ENCODE measurements at regions not wholly inside any gene's neighbourhood (a gene's known extent, or its start where the extent isn't known, plus 50 kb on each side); places are given as distances from the start of the nearest gene placed in this dataset.
"Not testable (repeated sequence)": the region's sequence is repeated elsewhere in the genome, so short reads cannot be mapped to it uniquely, and the experiment has no call there.

DNA sequence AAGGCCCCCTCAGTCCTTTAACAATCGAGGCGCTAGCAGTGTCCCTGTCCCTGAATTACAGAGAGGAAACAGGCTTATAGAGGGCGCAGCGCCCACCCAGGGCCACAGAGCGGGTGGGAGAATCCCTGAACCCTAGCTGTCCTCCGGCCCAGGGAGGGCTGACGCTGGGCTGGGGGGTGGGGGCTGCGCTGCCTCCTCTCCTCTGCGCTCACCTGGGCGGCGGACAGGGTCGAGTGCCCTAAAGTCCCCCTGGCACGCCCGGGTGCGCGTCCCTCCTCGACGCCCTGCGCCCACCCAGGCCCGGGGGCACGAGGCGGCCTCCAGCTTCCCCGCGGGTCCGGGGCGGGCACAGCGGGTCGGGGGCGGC, 200.4 kb upstream of the N4BP1 start:
- Mint-ChIP-seq H3K4me1 (ENCODE audit: low read depth) (peaks cover 5% of the 10 kb centered on the region), H3K9me3 (no peaks in the 10 kb centered on the region), H3K4me3 (no peak overlapping the region), H3K27ac (no peak overlapping the region), H3K27me3 (peaks cover 46% of the 10 kb centered on the region), H3K36me3 (ENCODE audit: low read depth) (no peaks in the 10 kb centered on the region)
- intact Hi-C loops (cut with micrococcal nuclease), result no loop called here

DNA sequence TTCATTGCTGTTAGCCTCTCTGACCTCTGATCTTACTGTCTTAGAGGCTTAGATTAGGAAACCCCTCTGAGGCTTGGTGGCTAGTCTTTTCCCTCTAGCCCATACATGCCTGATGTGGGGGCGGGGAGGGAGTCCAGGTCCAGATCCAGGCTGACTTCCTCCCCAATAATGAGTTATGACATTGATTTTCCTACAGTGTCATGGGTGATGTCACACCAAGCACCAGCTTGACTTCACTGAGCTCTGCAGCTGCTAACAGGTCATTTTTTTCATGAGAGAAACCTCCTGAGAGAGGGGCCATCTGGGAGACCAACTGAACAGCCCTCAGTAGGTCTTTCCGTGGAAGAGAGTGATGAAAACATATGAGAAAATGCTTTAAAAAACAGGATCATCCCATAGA, 180.2 kb upstream of the N4BP1 start:
- no peak overlapping the region for H3K4me3 Mint-ChIP-seq
- no peaks in the 10 kb centered on the region for H3K4me1 Mint-ChIP-seq (ENCODE audit: low read depth)
- no peak overlapping the region for H3K27ac Mint-ChIP-seq
- H3K36me3 Mint-ChIP-seq (ENCODE audit: low read depth), result no peaks in the 10 kb centered on the region
- intact Hi-C loops (cut with micrococcal nuclease), result no loop called here
- H3K27me3 Mint-ChIP-seq, result no peaks in the 10 kb centered on the region
- no peaks in the 10 kb centered on the region for H3K9me3 Mint-ChIP-seq

DNA sequence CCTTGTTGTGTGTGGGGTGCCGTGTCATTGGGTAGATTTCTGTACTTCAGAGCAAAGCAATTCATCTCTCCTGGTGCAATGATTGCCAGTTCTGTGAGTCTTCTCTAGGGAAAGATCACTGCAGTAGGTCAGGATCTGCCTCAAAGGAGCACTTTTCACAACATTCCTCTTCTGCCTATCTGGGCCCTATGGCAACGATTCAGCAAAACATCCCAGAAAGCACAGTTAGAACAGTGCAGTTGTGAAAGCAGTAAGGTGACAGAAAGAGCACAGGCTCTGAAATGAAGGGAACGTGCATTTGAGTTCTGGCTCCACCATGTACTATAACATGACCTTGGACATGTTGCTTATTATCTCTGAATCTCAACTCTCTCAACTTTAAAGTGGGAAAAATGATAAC, 178.5 kb upstream of the N4BP1 start:
- no peaks in the 10 kb centered on the region for H3K36me3 Mint-ChIP-seq (ENCODE audit: low read depth)
- H3K9me3 Mint-ChIP-seq, result no peaks in the 10 kb centered on the region
- intact Hi-C loops (cut with micrococcal nuclease), result no loop called here
- no peaks in the 10 kb centered on the region for H3K27me3 Mint-ChIP-seq
- no peaks in the 10 kb centered on the region for H3K4me1 Mint-ChIP-seq (ENCODE audit: low read depth)
- no peak overlapping the region for H3K27ac Mint-ChIP-seq
- no peak overlapping the region for H3K4me3 Mint-ChIP-seq

DNA sequence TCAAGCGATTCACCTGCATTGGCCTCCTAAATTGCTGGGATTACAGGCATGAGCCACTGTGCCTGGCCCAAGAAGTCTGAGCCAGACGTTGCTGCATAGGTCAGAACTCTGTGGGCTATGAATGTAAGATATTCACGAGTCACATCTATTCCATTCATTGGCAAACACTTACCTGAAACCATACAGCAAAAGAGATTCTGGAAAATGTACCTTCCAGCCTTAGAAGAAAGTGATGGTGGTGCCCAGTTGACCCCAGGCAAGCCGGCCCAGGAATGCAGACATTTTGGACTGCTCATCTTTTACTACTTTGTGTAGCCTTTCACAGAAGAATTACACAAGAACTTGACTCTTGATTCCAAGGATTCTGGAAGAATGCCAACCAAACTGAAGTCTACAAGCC, 135.6 kb upstream of the N4BP1 start:
- Mint-ChIP-seq H3K27me3 (no peaks in the 10 kb centered on the region), H3K4me1 (ENCODE audit: low read depth) (no peaks in the 10 kb centered on the region), H3K4me3 (no peak overlapping the region), H3K36me3 (ENCODE audit: low read depth) (no peaks in the 10 kb centered on the region), H3K9me3 (peaks cover 14% of the 10 kb centered on the region), H3K27ac (no peak overlapping the region)
- intact Hi-C loops (cut with micrococcal nuclease), result no loop called here

DNA sequence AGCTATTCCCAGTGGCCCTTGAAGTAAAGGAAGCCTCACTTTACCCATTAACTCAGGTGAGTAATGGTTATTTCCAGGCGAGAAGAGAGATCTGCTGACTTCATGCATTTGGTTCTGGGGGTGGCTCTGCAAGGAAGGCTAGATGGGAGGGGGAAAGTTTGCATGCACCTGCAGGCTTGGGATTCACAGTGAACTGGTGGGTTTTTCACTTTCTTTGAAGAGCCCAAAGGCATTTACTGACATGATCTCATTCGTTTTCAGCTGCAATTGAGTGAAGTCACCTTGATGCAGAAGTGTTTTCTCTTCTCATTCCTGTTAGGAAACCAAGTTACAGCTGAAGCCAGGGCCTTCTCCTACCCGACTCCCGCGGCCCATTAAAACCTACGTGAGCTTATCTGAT, 131.0 kb upstream of the N4BP1 start:
- intact Hi-C loops (cut with micrococcal nuclease), result no loop called here
- no peaks in the 10 kb centered on the region for H3K4me1 Mint-ChIP-seq (ENCODE audit: low read depth)
- no peaks in the 10 kb centered on the region for H3K36me3 Mint-ChIP-seq (ENCODE audit: low read depth)
- H3K27ac Mint-ChIP-seq, result no peak overlapping the region
- peaks cover 9% of the 10 kb centered on the region for H3K9me3 Mint-ChIP-seq
- no peaks in the 10 kb centered on the region for H3K27me3 Mint-ChIP-seq
- no peak overlapping the region for H3K4me3 Mint-ChIP-seq

DNA sequence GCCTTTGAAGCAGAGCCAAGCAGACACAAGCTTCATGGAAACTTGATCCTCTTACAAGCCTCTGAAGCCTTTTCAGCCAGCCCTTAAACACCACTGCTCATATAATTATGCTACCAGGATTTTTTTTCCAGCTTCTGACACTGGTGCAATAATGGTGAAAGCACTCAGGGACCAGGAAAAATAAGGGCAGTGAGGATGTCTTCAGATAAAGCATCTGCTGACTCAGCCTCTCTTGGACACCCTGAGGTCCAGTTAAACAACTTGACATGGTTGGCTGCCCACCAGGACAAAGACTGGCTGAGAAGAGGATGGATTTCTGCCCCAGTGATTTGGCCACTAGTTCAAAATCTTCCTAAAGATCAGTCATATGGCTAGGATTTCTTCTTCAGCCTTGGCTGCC, 124.2 kb upstream of the N4BP1 start:
- no peak overlapping the region for H3K4me3 Mint-ChIP-seq
- no peak overlapping the region for H3K27ac Mint-ChIP-seq
- H3K9me3 Mint-ChIP-seq, result no peaks in the 10 kb centered on the region
- H3K4me1 Mint-ChIP-seq (ENCODE audit: low read depth), result no peaks in the 10 kb centered on the region
- H3K27me3 Mint-ChIP-seq, result no peaks in the 10 kb centered on the region
- intact Hi-C loops (cut with micrococcal nuclease), result no loop called here
- no peaks in the 10 kb centered on the region for H3K36me3 Mint-ChIP-seq (ENCODE audit: low read depth)

DNA sequence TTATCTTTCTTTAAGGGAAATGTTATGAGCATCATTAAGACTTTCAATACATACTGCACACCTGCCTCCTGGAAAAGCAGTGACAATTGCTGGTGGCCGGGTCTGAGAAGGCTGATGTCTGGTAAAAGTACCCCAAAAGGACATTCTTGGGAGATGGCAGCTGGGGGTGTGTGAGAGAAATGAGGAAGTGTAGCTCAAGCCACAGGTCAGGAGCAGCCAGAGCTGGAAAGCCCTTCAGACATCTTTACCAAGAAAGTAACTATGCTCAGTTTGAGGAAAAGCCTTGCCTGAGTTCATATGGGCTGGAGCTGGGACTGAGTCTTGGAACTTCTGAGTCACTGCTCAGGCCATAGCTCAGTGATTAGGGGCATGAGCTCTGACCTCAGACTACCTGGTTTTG, 94.7 kb upstream of the N4BP1 start:
- H3K4me1 Mint-ChIP-seq (ENCODE audit: low read depth), result no peaks in the 10 kb centered on the region
- intact Hi-C loops (cut with micrococcal nuclease), result no loop called here
- no peaks in the 10 kb centered on the region for H3K36me3 Mint-ChIP-seq (ENCODE audit: low read depth)
- H3K4me3 Mint-ChIP-seq, result no peak overlapping the region
- peaks cover 2% of the 10 kb centered on the region for H3K27me3 Mint-ChIP-seq
- no peak overlapping the region for H3K27ac Mint-ChIP-seq
- no peaks in the 10 kb centered on the region for H3K9me3 Mint-ChIP-seq

DNA sequence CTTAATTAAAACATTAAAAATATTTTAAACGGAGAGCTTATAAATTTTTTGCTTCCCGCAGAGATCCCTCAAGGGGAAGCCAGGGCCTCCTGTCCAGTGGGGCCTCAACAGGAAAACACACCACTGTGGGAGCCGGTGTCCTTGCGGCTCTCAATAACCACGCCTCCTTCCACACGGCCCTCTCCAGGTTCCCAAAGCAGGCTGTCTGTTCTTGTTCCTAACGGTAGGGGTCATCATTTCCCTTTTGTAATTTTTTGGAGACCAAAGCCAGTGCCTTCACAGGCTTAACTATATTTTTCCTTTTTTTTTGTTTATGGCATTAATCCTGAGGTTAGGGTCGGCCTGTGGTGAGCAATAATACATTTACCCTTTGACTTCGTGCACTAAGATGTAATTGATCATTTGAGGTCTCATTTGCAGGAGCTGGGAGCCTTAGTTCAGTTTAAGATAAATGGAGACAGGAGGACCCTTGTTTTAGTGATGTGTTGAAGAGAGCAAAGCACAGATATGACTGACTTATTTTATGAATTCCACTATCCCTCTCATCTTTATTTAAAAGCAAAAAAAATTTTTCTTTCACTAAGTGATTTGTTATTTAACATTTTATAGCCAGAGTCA, 77.5 kb upstream of the N4BP1 start:
- peaks cover 7% of the 10 kb centered on the region for H3K27me3 Mint-ChIP-seq

DNA sequence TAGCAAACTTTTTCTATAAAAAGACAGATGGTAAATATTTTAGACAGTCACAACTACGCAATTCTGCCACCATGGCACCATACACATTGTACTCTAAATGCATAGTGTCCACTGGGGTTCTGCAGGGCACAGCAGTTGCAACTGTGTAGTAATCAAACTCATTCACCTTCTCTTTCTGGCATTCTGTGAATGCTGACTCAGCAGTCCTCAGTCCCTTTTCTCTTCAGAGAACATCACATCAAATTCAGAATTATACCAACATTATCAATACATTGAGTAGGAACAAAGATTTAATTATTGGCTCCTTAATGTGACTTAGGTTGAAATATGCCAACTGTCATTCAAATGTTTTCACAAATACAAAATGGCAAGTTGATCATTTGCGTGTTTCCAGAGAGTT, 74.2 kb upstream of the N4BP1 start:
- H3K4me3 Mint-ChIP-seq, result no peak overlapping the region
- peaks cover 12% of the 10 kb centered on the region for H3K4me1 Mint-ChIP-seq (ENCODE audit: low read depth)
- H3K36me3 Mint-ChIP-seq (ENCODE audit: low read depth), result no peaks in the 10 kb centered on the region
- H3K27ac Mint-ChIP-seq, result no peak overlapping the region
- H3K9me3 Mint-ChIP-seq, result no peaks in the 10 kb centered on the region
- peaks cover 7% of the 10 kb centered on the region for H3K27me3 Mint-ChIP-seq
- intact Hi-C loops (cut with micrococcal nuclease), result no loop called here

More for the DNA sequence above, 77.5 kb upstream of the N4BP1 start:
- no peaks in the 10 kb centered on the region for H3K9me3 Mint-ChIP-seq
- no peak overlapping the region for H3K4me3 Mint-ChIP-seq
- H3K4me1 Mint-ChIP-seq (ENCODE audit: low read depth), result peaks cover 12% of the 10 kb centered on the region
- H3K36me3 Mint-ChIP-seq (ENCODE audit: low read depth), result no peaks in the 10 kb centered on the region
- intact Hi-C loops (cut with micrococcal nuclease), result loop anchor here (1.0 kb wide), 1 partner anchor 663 kb away; no protein-coding TSS in a partner anchor
- no peak overlapping the region for H3K27ac Mint-ChIP-seq

DNA sequence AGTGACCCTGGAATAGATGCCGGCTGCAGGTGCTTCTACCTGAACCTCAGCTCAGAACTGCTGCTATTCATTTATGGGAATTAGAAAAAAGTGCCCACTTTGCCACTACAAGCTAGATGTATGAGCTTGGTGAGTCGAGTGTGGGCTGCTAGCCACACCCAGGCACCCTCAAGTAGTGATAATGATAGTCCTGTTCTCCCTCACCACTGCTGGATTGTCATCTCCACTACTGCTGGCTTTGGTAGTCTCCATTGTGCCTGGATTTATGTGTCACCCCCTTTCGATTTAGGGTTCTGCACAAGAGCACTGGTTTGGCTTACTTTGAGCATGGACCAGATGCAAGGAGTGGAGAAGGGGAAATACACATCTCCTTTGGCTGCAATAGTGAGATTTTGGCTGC, 73.0 kb upstream of the N4BP1 start:
- intact Hi-C loops (cut with micrococcal nuclease), result no loop called here
- Mint-ChIP-seq H3K36me3 (ENCODE audit: low read depth) (no peaks in the 10 kb centered on the region), H3K4me1 (ENCODE audit: low read depth) (peaks cover 12% of the 10 kb centered on the region), H3K27me3 (peaks cover 4% of the 10 kb centered on the region), H3K27ac (no peak overlapping the region), H3K9me3 (no peaks in the 10 kb centered on the region), H3K4me3 (no peak overlapping the region)

DNA sequence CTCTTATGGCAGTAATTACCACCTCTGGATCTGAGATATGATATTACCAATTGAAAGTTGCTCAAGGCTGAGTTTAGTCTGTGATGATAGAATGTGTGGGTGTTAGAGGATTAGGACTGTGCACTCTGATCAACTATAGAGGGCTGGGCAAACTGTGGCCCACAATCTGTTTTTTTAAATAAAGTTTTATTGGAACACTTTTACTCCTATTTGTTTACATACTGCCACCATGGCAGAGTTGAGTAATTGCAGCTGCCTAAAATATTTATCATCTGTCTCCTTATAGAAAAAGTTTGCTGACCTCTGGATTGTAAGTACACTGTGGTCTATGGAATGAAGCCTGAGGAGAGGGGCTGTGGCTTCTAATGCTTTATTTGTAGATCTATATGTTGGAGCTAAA, 71.5 kb upstream of the N4BP1 start:
- Mint-ChIP-seq H3K27ac (no peak overlapping the region), H3K4me3 (no peak overlapping the region), H3K4me1 (ENCODE audit: low read depth) (peaks cover 12% of the 10 kb centered on the region), H3K9me3 (no peaks in the 10 kb centered on the region), H3K27me3 (peaks cover 1% of the 10 kb centered on the region), H3K36me3 (ENCODE audit: low read depth) (no peaks in the 10 kb centered on the region)
- intact Hi-C loops (cut with micrococcal nuclease), result no loop called here

DNA sequence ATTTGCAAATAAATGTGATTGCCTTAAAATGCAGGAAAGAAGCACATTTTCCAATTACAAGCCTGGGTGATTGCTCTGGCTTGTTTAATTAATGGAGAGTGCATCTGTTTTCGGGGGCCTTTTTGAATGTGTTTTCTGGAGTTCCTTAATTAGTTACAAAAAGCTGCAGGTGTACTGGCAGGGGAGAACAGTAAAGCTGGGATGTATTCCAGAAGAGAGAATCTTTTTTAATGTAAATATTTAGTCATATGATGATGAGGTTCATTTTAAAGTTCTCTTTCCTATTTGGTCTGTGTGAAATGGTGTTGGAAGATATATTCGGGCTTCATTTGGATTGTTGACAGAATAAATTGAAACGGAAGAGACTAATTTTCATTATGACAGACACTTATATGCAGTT, 70.9 kb upstream of the N4BP1 start:
- Mint-ChIP-seq H3K4me3 (no peak overlapping the region), H3K27ac (no peak overlapping the region), H3K4me1 (ENCODE audit: low read depth) (peaks cover 10% of the 10 kb centered on the region), H3K36me3 (ENCODE audit: low read depth) (no peaks in the 10 kb centered on the region), H3K27me3 (no peaks in the 10 kb centered on the region), H3K9me3 (no peaks in the 10 kb centered on the region)
- intact Hi-C loops (cut with micrococcal nuclease), result no loop called here

DNA sequence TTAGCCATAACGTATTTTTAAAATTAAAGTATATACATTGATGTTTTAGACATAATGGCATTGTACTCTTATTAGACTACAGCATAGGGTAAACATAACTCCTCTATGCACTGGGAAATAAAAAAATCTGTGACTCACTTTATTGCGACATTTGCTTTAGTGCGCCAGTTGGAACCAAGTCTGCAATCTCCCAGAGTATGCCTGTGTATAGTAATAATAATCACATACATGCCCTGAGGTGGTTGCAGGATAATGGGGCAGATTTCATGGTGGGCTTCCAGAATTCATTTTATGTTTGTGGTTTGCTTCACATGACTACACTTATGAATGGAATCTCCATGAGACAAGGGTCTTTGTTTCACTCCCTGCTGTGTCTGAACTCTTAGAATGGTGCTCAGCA, 66.9 kb upstream of the N4BP1 start:
- Mint-ChIP-seq H3K27ac (no peak overlapping the region), H3K27me3 (no peaks in the 10 kb centered on the region), H3K36me3 (ENCODE audit: low read depth) (no peaks in the 10 kb centered on the region), H3K9me3 (peaks cover 8% of the 10 kb centered on the region), H3K4me1 (ENCODE audit: low read depth) (no peaks in the 10 kb centered on the region), H3K4me3 (no peak overlapping the region)
- intact Hi-C loops (cut with micrococcal nuclease), result no loop called here

DNA sequence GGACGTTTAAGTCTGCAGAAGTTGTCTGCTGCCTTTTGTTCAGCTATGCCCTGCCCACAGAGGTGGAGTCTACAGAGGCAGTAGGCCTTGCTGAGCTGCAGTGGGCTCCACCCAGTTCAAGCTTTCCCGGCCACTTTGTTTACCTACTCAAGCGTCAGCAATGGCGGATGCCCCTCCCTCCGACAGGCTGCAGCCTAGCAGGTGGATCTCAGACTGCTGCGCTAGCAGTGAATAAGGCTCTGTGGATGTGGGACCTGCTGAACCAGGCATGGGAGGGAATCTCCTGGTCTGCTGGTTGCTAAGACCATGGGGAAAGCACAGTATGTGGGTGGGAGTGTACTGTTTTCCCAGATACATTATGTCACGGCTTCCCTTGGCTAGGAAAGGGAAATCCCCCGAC, 58.2 kb upstream of the N4BP1 start:
- H3K4me1 Mint-ChIP-seq (ENCODE audit: low read depth); H3K27me3 Mint-ChIP-seq; H3K36me3 Mint-ChIP-seq (ENCODE audit: low read depth); intact Hi-C loops (cut with micrococcal nuclease); H3K4me3 Mint-ChIP-seq; H3K27ac Mint-ChIP-seq: not testable (repeated sequence)
- peaks cover 18% of the 10 kb centered on the region for H3K9me3 Mint-ChIP-seq

DNA sequence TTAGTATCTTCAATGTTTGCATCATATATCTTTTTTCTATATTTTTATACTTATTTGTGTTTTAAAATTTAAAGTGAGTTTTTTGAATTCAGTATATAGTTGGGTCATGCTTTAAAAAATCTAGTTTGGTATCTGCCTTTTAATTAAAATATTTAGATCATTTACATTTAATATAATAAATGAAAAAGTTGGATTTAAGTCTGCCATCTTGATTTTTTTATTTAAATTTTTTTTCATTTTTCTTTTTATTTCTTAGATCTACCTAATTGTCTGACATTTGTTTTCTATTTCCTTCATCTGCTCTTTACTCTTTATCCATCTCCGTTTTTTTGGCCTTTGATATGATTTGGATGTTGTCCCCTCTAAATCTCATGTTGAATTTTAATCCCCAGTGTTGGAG, 50.0 kb upstream of the N4BP1 start:
- no peaks in the 10 kb centered on the region for H3K36me3 Mint-ChIP-seq (ENCODE audit: low read depth)
- no peak overlapping the region for H3K4me3 Mint-ChIP-seq
- intact Hi-C loops (cut with micrococcal nuclease), result no loop called here
- H3K4me1 Mint-ChIP-seq (ENCODE audit: low read depth), result no peaks in the 10 kb centered on the region
- peaks cover 7% of the 10 kb centered on the region for H3K27me3 Mint-ChIP-seq
- H3K9me3 Mint-ChIP-seq, result peaks cover 42% of the 10 kb centered on the region
- no peak overlapping the region for H3K27ac Mint-ChIP-seq
